Esophagus squamous epithelium (tissue), 4 donors: ENCODE measurements at regions not wholly inside any gene's neighbourhood (a gene's known extent, or its start where the extent isn't known, plus 50 kb on each side); places are given as distances from the start of the nearest gene placed in this dataset.

Experiments used
- POLR2A ChIP-seq, 4 donors: fragments of 450-650 bp; IDR thresholded peaks; one replicate each; pipeline ENCODE4 v1.6.1; 2017; ENCODE audit warnings: antibody characterized with exemption in 4 of 4, mild to moderate bottlenecking in 4 of 4, moderate library complexity in 3 of 4
- TF ChIP-seq, protein P1 (sequence below), 6 experiments: fragments of 450-650 bp in 4 of 6; fragments of 200-600 bp in 2 of 6; sonication (generic) in 2 of 6; IDR thresholded peaks; one replicate each; pipeline ENCODE4 v1.5.1; 2016 to 2019; ENCODE audit warnings: antibody characterized with exemption in 6 of 6, mild to moderate bottlenecking in 4 of 6, moderate library complexity in 4 of 6

DNA sequence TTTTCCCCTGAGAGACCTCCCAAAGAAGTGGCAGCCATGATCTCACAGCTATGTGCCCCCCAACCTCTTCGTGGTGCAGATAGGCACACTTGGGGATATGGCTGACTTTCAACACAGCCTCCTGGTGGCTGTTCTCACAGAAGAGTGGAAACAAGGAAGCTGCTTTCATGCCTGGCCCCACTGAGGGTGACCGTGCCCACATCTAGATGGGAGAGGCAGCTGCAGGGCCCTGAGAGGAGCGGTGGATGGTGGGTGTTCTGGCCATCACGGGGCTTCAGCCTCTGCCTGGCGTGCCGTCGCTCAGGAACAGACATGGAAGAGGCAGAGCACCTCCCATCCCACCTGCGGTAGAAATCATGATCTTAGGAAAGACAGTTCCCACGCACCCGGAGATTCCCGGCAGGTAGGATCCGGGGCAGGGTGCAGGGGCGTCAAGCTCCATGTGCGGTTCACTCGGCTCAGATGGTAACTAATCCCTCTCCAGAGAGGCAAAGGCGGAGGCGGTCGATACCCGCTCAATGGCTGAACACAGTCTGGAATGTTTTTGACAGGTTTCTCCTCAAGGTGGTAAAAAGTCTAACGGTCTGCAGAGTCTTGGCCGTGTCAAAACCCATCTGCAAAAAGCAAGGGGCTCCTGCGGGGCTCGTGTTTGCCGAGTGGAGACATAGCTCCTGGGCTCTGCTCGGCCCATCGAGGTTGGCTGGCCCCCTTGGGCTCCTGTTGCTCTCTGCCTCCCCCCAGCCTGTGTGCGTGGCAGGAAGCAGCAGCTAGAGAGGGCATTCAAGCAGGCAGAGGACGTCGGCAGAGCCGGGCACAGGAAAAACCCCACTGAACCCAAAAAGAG lies 225.2 kb upstream of the RTL1 start:
- TF ChIP-seq, protein P1, sequence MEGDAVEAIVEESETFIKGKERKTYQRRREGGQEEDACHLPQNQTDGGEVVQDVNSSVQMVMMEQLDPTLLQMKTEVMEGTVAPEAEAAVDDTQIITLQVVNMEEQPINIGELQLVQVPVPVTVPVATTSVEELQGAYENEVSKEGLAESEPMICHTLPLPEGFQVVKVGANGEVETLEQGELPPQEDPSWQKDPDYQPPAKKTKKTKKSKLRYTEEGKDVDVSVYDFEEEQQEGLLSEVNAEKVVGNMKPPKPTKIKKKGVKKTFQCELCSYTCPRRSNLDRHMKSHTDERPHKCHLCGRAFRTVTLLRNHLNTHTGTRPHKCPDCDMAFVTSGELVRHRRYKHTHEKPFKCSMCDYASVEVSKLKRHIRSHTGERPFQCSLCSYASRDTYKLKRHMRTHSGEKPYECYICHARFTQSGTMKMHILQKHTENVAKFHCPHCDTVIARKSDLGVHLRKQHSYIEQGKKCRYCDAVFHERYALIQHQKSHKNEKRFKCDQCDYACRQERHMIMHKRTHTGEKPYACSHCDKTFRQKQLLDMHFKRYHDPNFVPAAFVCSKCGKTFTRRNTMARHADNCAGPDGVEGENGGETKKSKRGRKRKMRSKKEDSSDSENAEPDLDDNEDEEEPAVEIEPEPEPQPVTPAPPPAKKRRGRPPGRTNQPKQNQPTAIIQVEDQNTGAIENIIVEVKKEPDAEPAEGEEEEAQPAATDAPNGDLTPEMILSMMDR (IDR thresholded peaks at IDR 0.05), result no peak
- TF ChIP-seq POLR2A (IDR thresholded peaks at IDR 0.05), result no peak
